Esophagus (tissue), 2 donors: ENCODE measurements at regions not wholly inside any gene's neighbourhood (a gene's known extent, or its start where the extent isn't known, plus 50 kb on each side); places are given as distances from the start of the nearest gene placed in this dataset.

Experiments
- H3K27ac ChIP-seq, 2 donors: one replicate each; pipeline ENCODE4 v1.5.1; 2013; ENCODE audit warnings: low read depth in 2 of 2, mild to moderate bottlenecking in 2 of 2, inconsistent platforms in 1 of 2, low read length in 1 of 2, moderate library complexity in 1 of 2
- H3K27me3 ChIP-seq, 2 donors: one replicate each; pipeline ENCODE4 v1.6.1; 2013; ENCODE audit warnings: low read length in 2 of 2, control low read depth in 1 of 2, mild to moderate bottlenecking in 1 of 2; ENCODE audit not compliant: insufficient read depth in 2 of 2, control insufficient read depth in 1 of 2
- H3K36me3 ChIP-seq, 2 donors: one replicate each; pipeline ENCODE4 v1.6.1; 2013; ENCODE audit warnings: low read length in 1 of 2; ENCODE audit not compliant: control insufficient read depth in 2 of 2, insufficient read depth in 2 of 2
- H3K4me1 ChIP-seq, 2 donors: one replicate each; pipeline ENCODE4 v1.6.1; 2013; ENCODE audit warnings: low read length in 1 of 2; ENCODE audit not compliant: control insufficient read depth in 2 of 2, insufficient read depth in 2 of 2
- H3K4me3 ChIP-seq, 2 donors: one replicate each; pipeline ENCODE4 v1.5.1; 2013; ENCODE audit warnings: low read length in 2 of 2, mild to moderate bottlenecking in 2 of 2, low read depth in 1 of 2, moderate library complexity in 1 of 2
- H3K9me3 ChIP-seq, 2 donors: one replicate each; pipeline ENCODE4 v1.6.1; 2013; ENCODE audit warnings: mild to moderate bottlenecking in 2 of 2, low read depth in 1 of 2, low read length in 1 of 2, moderate library complexity in 1 of 2; ENCODE audit not compliant: control insufficient read depth in 2 of 2, insufficient read depth in 1 of 2
- WGBS, 2 donors: extraction: QIAGEN DNeasy Blood & Tissue Kit; methylation state at CpG; one replicate each; pipeline ENCODE4 v1.1.7; 2013; 5-methylcytosine and 5-hydroxymethylcytosine counted together
- donor health status: healthy with polysubstance abuse.
- donor health status: Bipolar disorder and iron deficiency.

DNA sequence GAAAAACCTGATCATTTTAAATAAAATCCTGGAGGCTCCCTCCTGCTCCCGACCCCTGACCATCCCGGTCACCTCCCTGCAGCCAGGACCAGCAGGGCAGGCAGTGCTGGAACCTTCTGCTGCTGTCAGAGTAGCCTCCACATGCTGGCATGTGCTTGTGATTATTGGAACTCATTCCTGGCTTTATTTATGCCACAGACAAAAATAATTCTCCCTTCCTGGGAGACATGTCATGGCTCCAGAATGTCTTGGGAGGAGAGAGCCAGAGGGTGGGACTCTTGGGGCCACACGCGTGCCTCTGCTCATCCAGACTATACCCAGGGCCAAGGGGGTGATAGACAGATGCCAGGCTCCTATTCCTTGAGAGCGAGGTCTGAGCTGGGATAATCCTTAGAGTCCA is 183.6 kb upstream of the RAB4A start:
- no peaks in the 10 kb centered on the region for H3K4me1 ChIP-seq
- 73 to 86% methylated on average over 5 of the region's 5 CpGs for WGBS, 2 donors
- no peak overlapping the region for H3K4me3 ChIP-seq
- no peaks in the 10 kb centered on the region for H3K36me3 ChIP-seq
- peaks cover 3 to 6% of the 10 kb centered on the region in 2 donors for H3K9me3 ChIP-seq
- no peaks in the 10 kb centered on the region for H3K27me3 ChIP-seq
- H3K27ac ChIP-seq: no peak overlapping the region

DNA sequence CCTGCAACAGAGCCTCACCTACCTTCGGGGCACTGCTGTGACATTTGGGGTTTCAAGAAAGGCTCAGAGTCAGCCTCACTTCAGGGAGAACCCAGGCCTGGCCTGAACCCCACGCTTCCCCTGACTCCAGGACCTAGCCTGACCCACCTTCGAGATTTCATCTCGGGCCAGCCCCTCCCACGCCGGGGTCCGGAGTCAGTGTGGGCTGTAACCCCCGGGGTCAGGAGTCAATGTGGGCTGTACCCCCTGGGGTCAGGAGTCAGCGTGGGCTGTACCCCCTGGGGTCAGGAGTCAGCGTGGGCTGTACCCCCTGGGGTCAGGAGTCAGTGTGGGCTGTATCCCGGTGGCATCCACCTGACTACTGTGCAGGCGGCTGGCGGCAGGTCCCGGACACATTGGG is 183.0 kb upstream of the RAB4A start:
- Histone ChIP-seq H3K9me3 (peaks cover 3 to 6% of the 10 kb centered on the region in 2 donors), H3K36me3 (no peaks in the 10 kb centered on the region), H3K27me3 (no peaks in the 10 kb centered on the region), H3K4me3 (no peak overlapping the region), H3K4me1 (no peaks in the 10 kb centered on the region), H3K27ac (no peak overlapping the region)
- 85 to 89% methylated on average over 14 of the region's 14 CpGs for WGBS, 2 donors

- Histone ChIP-seq H3K4me1 (no peaks in the 10 kb centered on the region), H3K9me3 (peaks cover 0 to under 1% of the 10 kb centered on the region in 2 donors), H3K4me3 (no peak overlapping the region), H3K36me3 (no peaks in the 10 kb centered on the region), H3K27me3 (no peaks in the 10 kb centered on the region), H3K27ac (no peak overlapping the region)
- 81 to 90% methylated on average over 4 of the region's 4 CpGs for WGBS, 2 donors
Measured at GRCh38 chr1:229088711-229089110, 182.2 kb upstream of the RAB4A start.

GRCh38 chr1:229089586-229090208 is 181.2 kb upstream of the RAB4A start:
- H3K27me3 ChIP-seq: no peaks in the 10 kb centered on the region
- H3K36me3 ChIP-seq: no peaks in the 10 kb centered on the region
- H3K27ac ChIP-seq: no peak overlapping the region
- no peak overlapping the region for H3K4me3 ChIP-seq
- WGBS, 2 donors: 68 to 71% methylated on average over 4 of the region's 4 CpGs
- H3K9me3 ChIP-seq: no peaks in the 10 kb centered on the region
- peaks cover 0 to 3% of the 10 kb centered on the region in 2 donors for H3K4me1 ChIP-seq

- Histone ChIP-seq H3K27ac (no peak overlapping the region), H3K9me3 (no peaks in the 10 kb centered on the region)
Measured at GRCh38 chr1:229091721-229092136, 179.2 kb upstream of the RAB4A start.

DNA sequence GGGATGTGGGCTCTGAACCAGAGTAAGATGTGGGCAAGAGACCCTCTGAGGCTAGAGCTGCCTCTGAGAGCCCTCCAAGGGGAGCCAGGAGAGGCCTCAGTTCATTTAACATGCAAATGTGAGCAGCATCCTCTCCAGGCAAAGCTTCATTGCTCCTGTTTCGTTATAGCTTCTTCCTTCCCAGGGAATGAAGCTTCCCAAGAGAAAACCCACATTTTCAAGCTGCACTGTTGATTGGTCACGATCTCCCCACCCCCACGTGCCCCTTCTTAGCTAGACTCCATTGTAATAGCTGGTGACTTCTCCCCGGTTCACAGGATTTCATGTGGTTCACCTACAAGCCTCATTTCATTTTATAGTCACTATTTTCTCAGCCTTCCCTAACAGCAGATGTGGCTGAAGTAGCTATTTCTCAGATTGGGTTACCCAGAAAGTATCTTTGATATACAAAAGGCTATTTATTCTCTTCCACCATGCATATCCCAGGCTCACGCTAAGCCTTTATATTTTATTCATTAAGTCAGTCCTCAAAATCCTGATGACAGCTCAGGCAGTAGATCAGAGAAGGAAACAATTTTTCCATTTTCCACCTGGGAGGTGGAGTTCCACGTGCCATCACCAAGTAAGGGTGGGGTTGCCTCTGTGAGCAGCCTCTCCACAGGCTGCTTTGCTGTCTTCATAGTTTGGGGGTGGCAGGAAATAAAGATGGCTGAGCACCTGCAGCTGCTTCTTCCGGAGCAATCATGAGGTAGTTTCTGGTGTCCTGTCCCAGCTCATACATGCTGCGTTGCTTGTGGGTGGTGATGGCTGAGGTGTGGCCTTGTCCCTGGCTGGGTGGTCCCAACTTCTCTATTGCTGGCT is 178.3 kb upstream of the RAB4A start:
- peak overlapping the region; percentile 43 to 59 for H3K27ac ChIP-seq
- no peak overlapping the region for H3K4me3 ChIP-seq
- no peaks in the 10 kb centered on the region for H3K27me3 ChIP-seq
- no peaks in the 10 kb centered on the region for H3K36me3 ChIP-seq
- H3K9me3 ChIP-seq: no peaks in the 10 kb centered on the region
- 62 to 63% methylated on average over 8 of the region's 8 CpGs for WGBS, 2 donors
- peaks cover 0 to 3% of the 10 kb centered on the region in 2 donors for H3K4me1 ChIP-seq

More at GRCh38 chr1:229091721-229092136, 179.2 kb upstream of the RAB4A start:
- Histone ChIP-seq H3K4me1 (peaks cover 0 to 3% of the 10 kb centered on the region in 2 donors), H3K36me3 (no peaks in the 10 kb centered on the region), H3K4me3 (no peak overlapping the region), H3K27me3 (no peaks in the 10 kb centered on the region)
- whole genome bisulfite sequencing, 2 donors: 72 to 78% methylated on average over 7 of the region's 7 CpGs

DNA sequence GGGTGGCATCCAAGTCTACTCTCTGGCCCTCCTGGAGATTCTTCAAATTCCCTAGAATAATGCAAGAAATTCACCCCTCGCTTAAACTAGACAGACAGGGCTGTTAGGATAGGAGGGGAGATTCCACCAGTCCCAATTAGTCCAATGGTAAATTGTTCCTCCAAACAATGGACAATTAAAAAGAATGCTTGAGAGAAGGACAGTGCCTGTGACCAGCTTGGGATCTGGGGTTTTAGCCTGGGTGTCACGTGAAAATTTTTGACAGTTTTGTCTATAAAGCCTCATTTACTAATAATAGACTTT is 177.7 kb upstream of the RAB4A start:
- peak overlapping the region; percentile 43 to 59 for H3K27ac ChIP-seq

GRCh38 chr1:229093609-229094336 is 177.1 kb upstream of the RAB4A start:
- H3K36me3 ChIP-seq: no peaks in the 10 kb centered on the region
- no peaks in the 10 kb centered on the region for H3K27me3 ChIP-seq
- H3K27ac ChIP-seq: peak overlapping the region; percentile 43 to 59
- H3K4me1 ChIP-seq: peaks cover 0 to 3% of the 10 kb centered on the region in 2 donors
- no peaks in the 10 kb centered on the region for H3K9me3 ChIP-seq
- H3K4me3 ChIP-seq: no peak overlapping the region
- WGBS, 2 donors: 54 to 56% methylated on average over 5 of the region's 5 CpGs

More for the DNA sequence above, 177.7 kb upstream of the RAB4A start:
- Histone ChIP-seq H3K27me3 (no peaks in the 10 kb centered on the region), H3K4me3 (no peak overlapping the region), H3K36me3 (no peaks in the 10 kb centered on the region), H3K9me3 (no peaks in the 10 kb centered on the region), H3K4me1 (peaks cover 0 to 3% of the 10 kb centered on the region in 2 donors)
- 84 to 93% methylated on average over 2 of the region's 2 CpGs for WGBS, 2 donors

GRCh38 chr1:229094476-229095311 is 176.2 kb upstream of the RAB4A start:
- Histone ChIP-seq H3K9me3 (no peaks in the 10 kb centered on the region), H3K4me3 (no peak overlapping the region), H3K4me1 (peaks cover 0 to 3% of the 10 kb centered on the region in 2 donors), H3K36me3 (no peaks in the 10 kb centered on the region), H3K27me3 (no peaks in the 10 kb centered on the region), H3K27ac (no peak overlapping the region)
- 84 to 87% methylated on average over 13 of the region's 13 CpGs for WGBS, 2 donors
